HFF-Myc (cell line): ENCODE measurements at regions not wholly inside any gene's neighbourhood (a gene's known extent, or its start where the extent isn't known, plus 50 kb on each side); places are given as distances from the start of the nearest gene placed in this dataset.

ENCODE experiments used
- DNase-seq: peaks from one replicate; pipeline ENCODE4 v3.0.0-alpha.2; 2011; ENCODE audit warnings: low read depth; ENCODE audit errors: extremely low read depth
- H3K4me3 ChIP-seq: replicated peaks from 2 replicates; pipeline ENCODE4 v1.5.1; 2011; ENCODE audit warnings: low read depth, mild to moderate bottlenecking, control low read depth, low read length
- CTCF ChIP-seq: IDR thresholded peaks from 2 replicates; pipeline ENCODE4 v1.5.1; 2012; ENCODE audit warnings: mild to moderate bottlenecking, low read depth, low read length, control low read depth; ENCODE audit errors: missing control alignments

GRCh38 chrX:39677978-39678791, 419.6 kb downstream of the BCOR start:
- H3K4me3 ChIP-seq: no peak overlapping the region
- no peak for TF ChIP-seq CTCF
- no peak for DNase-seq

- no peak for TF ChIP-seq CTCF
- DNase-seq: no peak
- no peak overlapping the region for H3K4me3 ChIP-seq
These were observed 418.8 kb downstream of the BCOR start for GRCh38 chrX:39678914-39679313.

- H3K4me3 ChIP-seq: no peak overlapping the region
- TF ChIP-seq CTCF: no peak
- DNase-seq: no peak
These were observed 418.1 kb downstream of the BCOR start for GRCh38 chrX:39679497-39680157.

GRCh38 chrX:39681885-39682284, 415.9 kb downstream of the BCOR start:
- DNase-seq: no peak
- TF ChIP-seq CTCF: no peak
- H3K4me3 ChIP-seq: no peak overlapping the region

- TF ChIP-seq CTCF: no peak
- no peak for DNase-seq
- no peak overlapping the region for H3K4me3 ChIP-seq
These were observed 415.0 kb downstream of the BCOR start for GRCh38 chrX:39682778-39683177.

- H3K4me3 ChIP-seq: peak overlapping the region; percentile 34
- no peak for DNase-seq
- no peak for TF ChIP-seq CTCF
These were observed 409.6 kb downstream of the BCOR start for GRCh38 chrX:39688219-39688575.
